RWPE2 (cell line): ENCODE measurements at regions not wholly inside any gene's neighbourhood (a gene's known extent, or its start where the extent isn't known, plus 50 kb on each side); places are given as distances from the start of the nearest gene placed in this dataset.

Experiments
- ATAC-seq: fragments of 200-7000 bp; cut with Tn5 transposase; 3 replicates; pipeline ENCODE4 v1.9.1; 2021; ENCODE audit warnings: low read depth
- DNase-seq: peaks from one replicate; pipeline ENCODE4 v3.0.0-alpha.2; 2020; ENCODE audit warnings: low spot score
- H3K27ac ChIP-seq: fragments of 450-650 bp; 2 replicates; pipeline ENCODE4 v1.5.1; 2017; ENCODE audit warnings: mild to moderate bottlenecking; ENCODE audit not compliant: poor library complexity, severe bottlenecking
- H3K27me3 ChIP-seq: fragments of 250-450 bp; sonication (Bioruptor Pico); 2 replicates; pipeline ENCODE4 v1.5.1; 2021; ENCODE audit warnings: mild to moderate bottlenecking, moderate library complexity; ENCODE audit not compliant: insufficient read depth, poor library complexity, severe bottlenecking
- H3K36me3 ChIP-seq: fragments of 250-450 bp; sonication (Bioruptor Pico); 2 replicates; pipeline ENCODE4 v1.5.1; 2020; ENCODE audit warnings: low read depth, mild to moderate bottlenecking, moderate library complexity
- H3K4me1 ChIP-seq: fragments of 250-450 bp; sonication (Bioruptor Pico); 2 replicates; pipeline ENCODE4 v1.5.1; 2021; ENCODE audit warnings: mild to moderate bottlenecking, moderate library complexity; ENCODE audit not compliant: insufficient read depth, poor library complexity, severe bottlenecking
- H3K4me3 ChIP-seq: fragments of 250-450 bp; sonication (Bioruptor Pico); 2 replicates; pipeline ENCODE4 v1.5.1; 2021; ENCODE audit warnings: mild to moderate bottlenecking, moderate library complexity; ENCODE audit not compliant: severe bottlenecking
- H3K9me3 ChIP-seq: fragments of 250-450 bp; sonication (Bioruptor Pico); 2 replicates; pipeline ENCODE4 v1.5.1; 2021; ENCODE audit warnings: mild to moderate bottlenecking, moderate library complexity; ENCODE audit not compliant: severe bottlenecking
- CTCF ChIP-seq: fragments of 450-650 bp; IDR thresholded peaks from one replicate; pipeline ENCODE4 v1.5.1; 2017; ENCODE audit warnings: mild to moderate bottlenecking, moderate library complexity; ENCODE audit not compliant: poor library complexity, severe bottlenecking

GRCh38 chr4:163911891-163912290 is 417.4 kb downstream of the TMA16 start:
- no peak for TF ChIP-seq CTCF
- DNase-seq (no peak), ATAC-seq (no peak)
- Histone ChIP-seq H3K9me3 (no peaks in the 10 kb centered on the region), H3K4me3 (no peak overlapping the region), H3K27ac (no peak overlapping the region), H3K36me3 (no peaks in the 10 kb centered on the region), H3K4me1 (no peaks in the 10 kb centered on the region), H3K27me3 (no peaks in the 10 kb centered on the region)

GRCh38 chr4:163913571-163913970 is 419.1 kb downstream of the TMA16 start:
- no peaks in the 10 kb centered on the region for H3K9me3 ChIP-seq
- H3K27ac ChIP-seq, result no peak overlapping the region
- TF ChIP-seq CTCF, result no peak
- ATAC-seq (no peak), DNase-seq (no peak)
- H3K4me1 ChIP-seq, result no peaks in the 10 kb centered on the region
- H3K36me3 ChIP-seq, result no peaks in the 10 kb centered on the region
- no peaks in the 10 kb centered on the region for H3K27me3 ChIP-seq
- no peak overlapping the region for H3K4me3 ChIP-seq

GRCh38 chr4:163915896-163916295 is 421.4 kb downstream of the TMA16 start:
- no peak for DNase-seq
- Histone ChIP-seq H3K4me3 (no peak overlapping the region), H3K4me1 (no peaks in the 10 kb centered on the region), H3K27ac (no peak overlapping the region), H3K36me3 (no peaks in the 10 kb centered on the region), H3K9me3 (no peaks in the 10 kb centered on the region), H3K27me3 (no peaks in the 10 kb centered on the region)
- no peak for TF ChIP-seq CTCF
- no peak for ATAC-seq

- Histone ChIP-seq H3K4me3 (no peak overlapping the region), H3K27me3 (no peaks in the 10 kb centered on the region), H3K36me3 (no peaks in the 10 kb centered on the region), H3K27ac (no peak overlapping the region), H3K4me1 (no peaks in the 10 kb centered on the region), H3K9me3 (no peaks in the 10 kb centered on the region)
- ATAC-seq (no peak), DNase-seq (no peak)
- no peak for TF ChIP-seq CTCF
Observed at GRCh38 chr4:163920426-163920825, 425.9 kb downstream of the TMA16 start.

GRCh38 chr4:163922302-163922701 is 427.8 kb downstream of the TMA16 start:
- Histone ChIP-seq H3K4me1 (no peaks in the 10 kb centered on the region), H3K36me3 (no peaks in the 10 kb centered on the region), H3K4me3 (no peak overlapping the region), H3K9me3 (no peaks in the 10 kb centered on the region), H3K27me3 (no peaks in the 10 kb centered on the region), H3K27ac (no peak overlapping the region)
- DNase-seq, result no peak
- no peak for ATAC-seq
- TF ChIP-seq CTCF, result no peak
